GM12878 (cell line): ENCODE measurements at regions not wholly inside any gene's neighbourhood (a gene's known extent, or its start where the extent isn't known, plus 50 kb on each side); places are given as distances from the start of the nearest gene placed in this dataset.
"Not testable (repeated sequence)": the region's sequence is repeated elsewhere in the genome, so short reads cannot be mapped to it uniquely, and the experiment has no call there.

Experiments
- BHLHE40 ChIP-seq, 2 experiments: fragments of 450-650 bp in 1 of 2; IDR thresholded peaks; 2 replicates each; pipeline ENCODE4 v1.6.1; 2011 to 2017; ENCODE audit warnings: low read depth in 2 of 2, borderline replicate concordance in 1 of 2, improper control_type of control experiment in 1 of 2, low read length in 1 of 2, mild to moderate bottlenecking in 1 of 2
- CREB1 ChIP-seq: IDR thresholded peaks from 2 replicates; pipeline ENCODE4 v1.6.1; 2012; ENCODE audit warnings: low read depth, mild to moderate bottlenecking, inconsistent platforms
- KDM1A ChIP-seq: fragments of 200-600 bp; sonication (generic); IDR thresholded peaks from 2 replicates; pipeline ENCODE4 v1.6.1; 2016; ENCODE audit warnings: borderline replicate concordance
- MTA2 ChIP-seq: fragments of 450-650 bp; IDR thresholded peaks from 2 replicates; pipeline ENCODE4 v1.6.1; 2016; ENCODE audit warnings: low read depth, mild to moderate bottlenecking, moderate library complexity
- PAX5 ChIP-seq: IDR thresholded peaks from 2 replicates; pipeline ENCODE4 v1.6.1; 2011; ENCODE audit warnings: low read depth, low read length, borderline replicate concordance
- POLR2A ChIP-seq: IDR thresholded peaks from 2 replicates; pipeline ENCODE4 v1.6.1; 2011; ENCODE audit warnings: low read depth, mild to moderate bottlenecking, low read length
- RAD51 ChIP-seq: fragments of 450-650 bp; IDR thresholded peaks from 2 replicates; pipeline ENCODE4 v1.6.1; 2016; ENCODE audit warnings: moderate library complexity, mild to moderate bottlenecking, inconsistent platforms
- RFX5 ChIP-seq: IDR thresholded peaks from 2 replicates; pipeline ENCODE4 v1.6.1; 2011; ENCODE audit warnings: low read depth, low read length, improper control_type of control experiment

DNA sequence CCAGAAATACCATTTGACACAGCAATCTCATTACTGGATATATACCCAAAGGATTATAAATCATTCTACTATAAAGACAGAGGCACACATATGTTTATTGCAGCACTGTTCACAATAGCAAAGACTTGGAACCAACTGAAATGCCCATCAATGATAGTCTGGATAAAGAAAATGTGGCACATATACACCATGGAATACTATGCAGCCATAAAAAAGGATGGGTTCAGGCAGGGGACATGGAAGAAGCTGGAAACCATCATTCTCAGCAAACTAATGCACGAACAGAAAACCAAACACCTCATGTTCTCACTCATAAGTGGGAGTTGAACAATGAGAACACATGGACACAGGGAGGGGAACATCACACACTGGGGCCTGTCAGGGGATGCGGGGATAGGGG, 147.0 kb upstream of the GRIP1 start:
- TF ChIP-seq RAD51; BHLHE40 (IDR thresholded peaks at IDR 0.05; ENCODE audit: borderline replicate concordance in 1 of 2, low read depth in 2 of 2, low read length in 1 of 2); RFX5; PAX5; POLR2A; CREB1; MTA2; KDM1A: not testable (repeated sequence)
